ENCODE measurements at regions not wholly inside any gene's neighbourhood (a gene's known extent, or its start where the extent isn't known, plus 50 kb on each side); places are given as distances from the start of the nearest gene placed in this dataset.

DNA sequence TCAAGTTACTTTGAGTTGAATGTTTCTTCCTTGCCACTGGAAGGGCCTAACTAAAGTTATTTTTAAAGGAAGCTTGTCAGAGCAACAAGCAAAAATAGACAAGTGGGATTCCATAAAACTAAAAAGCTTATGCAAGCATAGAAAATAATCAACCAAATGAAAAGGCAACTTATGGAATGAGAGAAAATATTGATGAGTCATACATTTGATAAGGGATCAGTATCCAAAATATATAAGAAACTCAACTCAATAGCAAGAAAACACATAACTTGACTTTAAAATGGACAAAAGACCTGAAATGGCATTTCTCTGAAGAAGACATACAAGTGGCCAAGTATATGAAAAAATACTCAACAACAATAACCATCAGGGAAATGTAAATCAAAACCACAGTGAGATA is 264.5 kb upstream of the UBASH3B start:
- Histone ChIP-seq H3K27ac (ENCODE audit: low read depth, low read length) (no peak overlapping the region), H3K4me1 (ENCODE audit: control insufficient read depth in 3 of 3, insufficient read depth in 3 of 3, low read length in 3 of 3) (peaks cover 0 to 5% (median 0%) of the 10 kb centered on the region in 3 donors), H3K9ac (ENCODE audit: low read depth in 1 of 3, low read length in 3 of 3) (no peak overlapping the region), H3K27me3 (ENCODE audit: control insufficient read depth in 3 of 3, insufficient read depth in 3 of 3, low read length in 3 of 3) (no peaks in the 10 kb centered on the region), H3K4me3 (ENCODE audit: low read length in 3 of 3) (no peak overlapping the region), H3K36me3 (ENCODE audit: control insufficient read depth in 3 of 3, insufficient read depth in 3 of 3, low read length in 3 of 3) (no peaks in the 10 kb centered on the region), H3K9me3 (ENCODE audit: control insufficient read depth in 3 of 3, low read length in 3 of 3) (no peaks in the 10 kb centered on the region)

DNA sequence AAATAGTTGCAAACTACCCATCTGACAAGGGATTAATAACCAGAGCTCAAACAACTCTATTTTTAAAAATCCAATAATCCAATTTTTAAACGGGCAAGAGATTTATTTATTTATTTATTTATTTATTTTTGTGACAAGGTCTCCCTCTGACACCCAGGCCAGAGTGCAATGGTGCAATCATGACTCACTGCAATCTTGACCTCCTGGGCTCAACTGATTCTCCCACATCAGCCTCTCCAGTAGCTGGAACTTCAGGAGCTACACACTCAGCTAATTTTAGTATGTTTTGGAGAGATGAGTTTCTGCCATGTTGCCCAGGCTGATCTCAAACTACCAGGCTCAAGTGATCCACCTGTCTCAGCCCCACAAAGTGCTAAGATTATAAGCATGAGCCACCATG is 267.2 kb upstream of the BLID start:
- H3K4me3 ChIP-seq (ENCODE audit: low read length in 3 of 3), result no peak overlapping the region

DNA sequence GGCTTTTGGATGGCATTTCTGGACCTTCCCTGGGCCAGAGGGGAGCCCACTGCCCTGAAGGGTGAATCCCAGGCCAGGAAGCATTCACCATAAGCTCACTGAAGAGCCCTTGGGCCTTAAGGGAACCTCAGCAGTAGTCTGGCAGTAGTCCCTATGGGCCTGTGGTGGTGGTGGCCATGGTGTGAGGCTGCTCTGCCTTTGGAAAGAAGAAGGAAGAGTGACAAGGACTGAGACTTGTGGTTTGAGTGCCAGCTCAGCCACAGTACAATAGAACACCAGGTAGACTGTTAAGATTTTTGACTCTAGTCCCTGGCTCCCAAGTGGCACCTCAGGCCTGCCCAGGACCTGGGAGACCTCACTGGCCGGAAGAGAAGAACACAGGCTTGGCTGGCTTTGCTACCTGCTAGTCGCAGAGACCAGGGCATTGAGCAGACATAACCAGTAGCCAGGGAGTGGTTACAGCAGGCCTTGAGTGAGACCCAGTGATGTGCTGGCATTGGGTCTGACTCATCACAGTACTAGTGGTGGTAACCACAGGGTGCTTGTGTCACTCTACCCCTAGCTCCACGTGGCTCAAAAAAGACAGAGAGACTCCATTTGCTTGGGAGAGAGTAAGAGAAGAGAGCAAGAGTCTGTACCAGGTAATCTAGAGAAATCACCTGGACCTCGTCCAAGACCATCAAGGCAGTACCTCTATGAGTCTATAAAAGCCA is 259.8 kb upstream of the BLID start:
- Histone ChIP-seq H3K27ac (ENCODE audit: low read depth, low read length) (no peak overlapping the region), H3K9me3 (ENCODE audit: control insufficient read depth in 3 of 3, low read length in 3 of 3) (no peaks in the 10 kb centered on the region), H3K27me3 (ENCODE audit: control insufficient read depth in 3 of 3, insufficient read depth in 3 of 3, low read length in 3 of 3) (no peaks in the 10 kb centered on the region), H3K4me1 (ENCODE audit: control insufficient read depth in 3 of 3, insufficient read depth in 3 of 3, low read length in 3 of 3) (no peaks in the 10 kb centered on the region), H3K4me3 (ENCODE audit: low read length in 3 of 3) (no peak overlapping the region), H3K36me3 (ENCODE audit: control insufficient read depth in 3 of 3, insufficient read depth in 3 of 3, low read length in 3 of 3) (no peaks in the 10 kb centered on the region), H3K9ac (ENCODE audit: low read depth in 1 of 3, low read length in 3 of 3) (no peak overlapping the region)

More for the DNA sequence above, 267.2 kb upstream of the BLID start:
- no peaks in the 10 kb centered on the region for H3K27me3 ChIP-seq (ENCODE audit: control insufficient read depth in 3 of 3, insufficient read depth in 3 of 3, low read length in 3 of 3)
- H3K9ac ChIP-seq (ENCODE audit: low read depth in 1 of 3, low read length in 3 of 3), result no peak overlapping the region
- H3K9me3 ChIP-seq (ENCODE audit: control insufficient read depth in 3 of 3, low read length in 3 of 3), result no peaks in the 10 kb centered on the region
- H3K4me1 ChIP-seq (ENCODE audit: control insufficient read depth in 3 of 3, insufficient read depth in 3 of 3, low read length in 3 of 3), result no peaks in the 10 kb centered on the region
- H3K27ac ChIP-seq (ENCODE audit: low read depth, low read length), result no peak overlapping the region
- H3K36me3 ChIP-seq (ENCODE audit: control insufficient read depth in 3 of 3, insufficient read depth in 3 of 3, low read length in 3 of 3), result no peaks in the 10 kb centered on the region

DNA sequence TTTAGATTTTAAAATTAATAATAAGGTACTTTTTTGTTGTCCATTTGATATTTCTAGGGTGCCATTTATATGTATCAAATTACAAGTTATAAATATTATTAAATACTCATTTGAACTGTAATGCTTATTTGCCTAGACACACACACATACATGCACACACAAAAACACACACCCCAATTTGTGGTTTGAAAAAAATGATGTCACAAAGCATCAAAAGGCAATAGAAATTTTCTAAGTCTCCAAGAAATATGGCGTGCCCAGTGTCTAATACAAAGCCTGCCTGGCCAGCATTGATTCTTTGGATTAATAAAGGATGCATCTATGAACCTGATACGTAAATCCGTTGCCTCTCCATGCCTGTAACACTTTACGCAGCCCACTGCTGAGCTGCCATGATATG is 252.8 kb upstream of the BLID start:
- Histone ChIP-seq H3K9me3 (ENCODE audit: control insufficient read depth in 3 of 3, low read length in 3 of 3) (no peaks in the 10 kb centered on the region), H3K9ac (ENCODE audit: low read depth in 1 of 3, low read length in 3 of 3) (no peak overlapping the region), H3K4me3 (ENCODE audit: low read length in 3 of 3) (no peak overlapping the region), H3K36me3 (ENCODE audit: control insufficient read depth in 3 of 3, insufficient read depth in 3 of 3, low read length in 3 of 3) (no peaks in the 10 kb centered on the region), H3K27me3 (ENCODE audit: control insufficient read depth in 3 of 3, insufficient read depth in 3 of 3, low read length in 3 of 3) (no peaks in the 10 kb centered on the region), H3K4me1 (ENCODE audit: control insufficient read depth in 3 of 3, insufficient read depth in 3 of 3, low read length in 3 of 3) (peaks cover 9 to 11% (median 10%) of the 10 kb centered on the region in 3 donors), H3K27ac (ENCODE audit: low read depth, low read length) (no peak overlapping the region)

DNA sequence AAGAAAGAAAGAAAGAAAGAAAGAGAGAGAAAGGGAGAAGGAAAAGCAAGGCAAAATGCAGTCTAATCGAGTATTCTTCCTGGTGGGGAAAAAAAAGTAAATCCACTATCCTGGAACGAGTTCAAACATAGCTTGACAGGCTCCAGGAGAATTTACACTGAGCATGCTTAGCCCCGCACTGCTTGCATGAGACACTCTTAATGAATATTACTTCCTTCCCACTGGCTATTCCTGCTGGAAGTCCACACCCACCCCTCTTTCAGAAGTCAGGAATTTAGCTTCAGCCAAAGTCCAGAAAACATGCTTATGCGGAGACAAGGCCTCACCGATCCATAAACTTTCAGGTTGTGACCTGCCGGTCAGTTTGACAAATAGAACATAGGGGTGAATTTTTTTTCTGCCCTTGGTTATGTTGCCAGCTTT is 251.8 kb upstream of the BLID start:
- Histone ChIP-seq H3K27ac (ENCODE audit: low read depth, low read length) (no peak overlapping the region), H3K9ac (ENCODE audit: low read depth in 1 of 3, low read length in 3 of 3) (no peak overlapping the region), H3K27me3 (ENCODE audit: control insufficient read depth in 3 of 3, insufficient read depth in 3 of 3, low read length in 3 of 3) (no peaks in the 10 kb centered on the region), H3K4me3 (ENCODE audit: low read length in 3 of 3) (no peak overlapping the region), H3K4me1 (ENCODE audit: control insufficient read depth in 3 of 3, insufficient read depth in 3 of 3, low read length in 3 of 3) (peaks cover 9 to 11% (median 10%) of the 10 kb centered on the region in 3 donors), H3K36me3 (ENCODE audit: control insufficient read depth in 3 of 3, insufficient read depth in 3 of 3, low read length in 3 of 3) (no peaks in the 10 kb centered on the region), H3K9me3 (ENCODE audit: control insufficient read depth in 3 of 3, low read length in 3 of 3) (no peaks in the 10 kb centered on the region)

DNA sequence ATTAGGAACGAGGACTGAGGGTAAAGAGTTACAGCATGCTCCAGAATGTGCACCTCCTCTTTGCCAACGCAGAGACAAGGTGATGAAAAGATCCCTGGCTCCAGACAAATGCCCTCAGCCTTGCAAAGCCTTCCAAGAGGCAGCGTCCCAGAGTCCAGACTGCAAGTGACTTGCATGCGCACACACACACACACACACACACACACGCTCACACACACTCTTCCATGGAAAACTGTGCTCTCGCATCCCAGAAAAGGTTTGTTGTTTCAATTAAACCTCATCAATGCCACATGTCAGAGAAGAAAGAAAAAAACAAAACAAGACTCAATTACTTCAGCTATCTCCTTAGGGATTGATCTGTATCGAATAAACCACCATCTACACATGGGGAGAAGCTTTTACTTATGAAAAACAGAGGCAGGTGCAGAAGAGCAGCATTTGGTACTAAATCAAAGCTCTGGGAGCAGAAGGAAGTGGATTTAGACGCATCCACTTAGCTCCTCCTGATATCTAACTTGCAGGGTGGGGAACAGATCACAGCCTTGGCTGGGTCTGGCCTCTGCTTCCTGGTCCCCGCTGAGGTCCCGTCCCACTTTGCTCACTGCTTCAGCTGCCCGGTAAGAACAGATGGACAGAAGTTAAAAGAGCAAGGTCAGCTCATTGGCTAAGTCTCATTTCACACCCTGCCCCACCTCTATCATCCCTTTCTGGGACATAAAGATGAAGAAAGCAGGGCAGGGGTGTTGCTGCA is 249.8 kb upstream of the BLID start:
- no peaks in the 10 kb centered on the region for H3K27me3 ChIP-seq (ENCODE audit: control insufficient read depth in 3 of 3, insufficient read depth in 3 of 3, low read length in 3 of 3)
- H3K9me3 ChIP-seq (ENCODE audit: control insufficient read depth in 3 of 3, low read length in 3 of 3), result no peaks in the 10 kb centered on the region
- no peak overlapping the region for H3K27ac ChIP-seq (ENCODE audit: low read depth, low read length)
- H3K36me3 ChIP-seq (ENCODE audit: control insufficient read depth in 3 of 3, insufficient read depth in 3 of 3, low read length in 3 of 3), result no peaks in the 10 kb centered on the region
- H3K9ac ChIP-seq (ENCODE audit: low read depth in 1 of 3, low read length in 3 of 3), result peak overlapping the region in 1 of 3 donors; percentile 36
- peaks cover 9 to 11% (median 10%) of the 10 kb centered on the region in 3 donors for H3K4me1 ChIP-seq (ENCODE audit: control insufficient read depth in 3 of 3, insufficient read depth in 3 of 3, low read length in 3 of 3)
- peak overlapping the region in 1 of 3 donors; percentile 37 for H3K4me3 ChIP-seq (ENCODE audit: low read length in 3 of 3)

DNA sequence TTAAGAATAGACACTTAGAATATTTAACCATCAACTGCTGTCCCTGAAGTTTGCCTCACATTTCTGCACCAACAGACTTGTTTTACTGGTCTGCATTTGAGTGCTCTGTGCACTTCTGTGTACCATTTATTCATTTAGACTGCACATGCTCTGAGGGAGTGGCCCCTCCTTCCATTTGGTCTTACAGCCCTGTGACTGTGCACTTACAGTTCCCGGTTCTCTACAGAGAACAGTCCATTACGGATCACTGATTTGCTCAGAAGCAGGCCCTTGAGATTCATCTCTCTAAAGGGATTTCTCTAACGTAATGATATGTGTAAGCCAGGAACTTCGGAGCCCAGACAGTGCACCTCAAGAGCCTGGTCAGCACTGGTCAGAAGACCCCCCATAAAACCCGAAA is 247.3 kb upstream of the BLID start:
- no peaks in the 10 kb centered on the region for H3K36me3 ChIP-seq (ENCODE audit: control insufficient read depth in 3 of 3, insufficient read depth in 3 of 3, low read length in 3 of 3)
- H3K27me3 ChIP-seq (ENCODE audit: control insufficient read depth in 3 of 3, insufficient read depth in 3 of 3, low read length in 3 of 3), result no peaks in the 10 kb centered on the region
- peaks cover 9 to 11% (median 10%) of the 10 kb centered on the region in 3 donors for H3K4me1 ChIP-seq (ENCODE audit: control insufficient read depth in 3 of 3, insufficient read depth in 3 of 3, low read length in 3 of 3)
- H3K9me3 ChIP-seq (ENCODE audit: control insufficient read depth in 3 of 3, low read length in 3 of 3), result no peaks in the 10 kb centered on the region
- H3K9ac ChIP-seq (ENCODE audit: low read depth in 1 of 3, low read length in 3 of 3), result no peak overlapping the region
- no peak overlapping the region for H3K27ac ChIP-seq (ENCODE audit: low read depth, low read length)
- no peak overlapping the region for H3K4me3 ChIP-seq (ENCODE audit: low read length in 3 of 3)

DNA sequence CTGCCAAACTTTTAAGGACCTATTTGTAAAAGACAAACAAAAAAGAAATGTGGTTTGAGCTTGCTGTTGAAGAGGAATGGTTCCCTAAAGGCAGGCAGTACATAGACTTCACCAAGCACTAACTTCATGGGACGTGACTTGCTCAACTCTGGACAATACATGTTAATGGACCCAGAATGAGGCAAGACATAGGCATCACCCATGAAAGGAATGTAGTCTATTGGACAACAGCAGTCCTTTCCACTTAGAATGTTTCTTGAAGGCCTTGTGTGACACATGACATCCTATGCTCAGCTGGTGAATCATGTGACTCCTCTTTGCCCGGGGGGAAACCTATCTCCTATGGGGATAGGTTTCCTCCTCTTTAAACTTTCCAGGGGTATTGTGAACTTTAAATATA is 246.4 kb upstream of the BLID start:
- Histone ChIP-seq H3K27ac (ENCODE audit: low read depth, low read length) (no peak overlapping the region), H3K4me1 (ENCODE audit: control insufficient read depth in 3 of 3, insufficient read depth in 3 of 3, low read length in 3 of 3) (peaks cover 8 to 10% (median 9%) of the 10 kb centered on the region in 3 donors), H3K9ac (ENCODE audit: low read depth in 1 of 3, low read length in 3 of 3) (no peak overlapping the region), H3K9me3 (ENCODE audit: control insufficient read depth in 3 of 3, low read length in 3 of 3) (no peaks in the 10 kb centered on the region), H3K27me3 (ENCODE audit: control insufficient read depth in 3 of 3, insufficient read depth in 3 of 3, low read length in 3 of 3) (no peaks in the 10 kb centered on the region), H3K4me3 (ENCODE audit: low read length in 3 of 3) (no peak overlapping the region), H3K36me3 (ENCODE audit: control insufficient read depth in 3 of 3, insufficient read depth in 3 of 3, low read length in 3 of 3) (no peaks in the 10 kb centered on the region)

DNA sequence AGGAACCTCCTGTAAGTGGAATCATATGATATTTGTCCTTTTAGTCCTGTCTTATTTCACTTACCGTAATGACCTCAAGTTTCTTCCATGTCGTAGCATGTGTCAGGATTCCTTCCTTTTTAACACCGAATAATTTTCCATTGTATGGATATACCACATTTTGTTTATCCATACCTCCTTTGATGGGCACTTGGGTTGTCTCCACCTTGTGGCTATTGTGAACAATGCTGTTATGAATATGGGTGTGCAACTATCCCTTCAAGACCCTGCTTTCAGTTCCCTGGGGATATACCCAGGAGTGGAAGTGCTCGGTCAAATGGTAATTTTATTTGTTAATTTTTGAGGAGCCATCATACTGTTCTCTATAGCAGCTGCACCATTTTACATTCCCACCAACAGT is 244.9 kb upstream of the BLID start:
- Histone ChIP-seq H3K4me1 (ENCODE audit: control insufficient read depth in 3 of 3, insufficient read depth in 3 of 3, low read length in 3 of 3) (peaks cover 5 to 6% (median 5%) of the 10 kb centered on the region in 3 donors), H3K36me3 (ENCODE audit: control insufficient read depth in 3 of 3, insufficient read depth in 3 of 3, low read length in 3 of 3) (no peaks in the 10 kb centered on the region), H3K4me3 (ENCODE audit: low read length in 3 of 3) (no peak overlapping the region), H3K9ac (ENCODE audit: low read depth in 1 of 3, low read length in 3 of 3) (no peak overlapping the region), H3K27me3 (ENCODE audit: control insufficient read depth in 3 of 3, insufficient read depth in 3 of 3, low read length in 3 of 3) (no peaks in the 10 kb centered on the region), H3K27ac (ENCODE audit: low read depth, low read length) (no peak overlapping the region), H3K9me3 (ENCODE audit: control insufficient read depth in 3 of 3, low read length in 3 of 3) (no peaks in the 10 kb centered on the region)

DNA sequence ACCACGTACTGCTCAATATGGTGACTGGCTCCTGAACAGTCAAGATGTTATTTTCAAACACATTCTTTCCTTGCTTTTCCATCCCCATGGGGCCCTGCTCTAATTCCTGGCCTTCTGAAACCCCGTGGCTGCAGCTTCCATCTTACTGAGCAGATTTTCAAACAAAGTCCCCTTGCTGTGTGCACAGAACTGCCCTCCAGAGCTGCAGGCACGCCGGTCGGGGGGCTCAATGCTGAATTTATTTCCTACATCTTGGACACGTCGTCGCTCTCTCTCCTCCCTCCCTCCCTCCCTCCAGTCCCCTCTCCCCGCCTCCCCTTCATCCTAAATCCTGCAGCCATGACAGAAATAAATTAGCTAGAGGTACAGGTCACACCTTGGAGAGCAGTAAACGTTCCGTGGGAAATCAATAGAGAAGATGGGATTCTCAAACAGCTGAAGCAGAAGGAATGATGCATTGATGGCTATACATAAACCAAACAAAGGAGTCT is 243.1 kb upstream of the BLID start:
- Histone ChIP-seq H3K9ac (ENCODE audit: low read depth in 1 of 3, low read length in 3 of 3) (no peak overlapping the region), H3K36me3 (ENCODE audit: control insufficient read depth in 3 of 3, insufficient read depth in 3 of 3, low read length in 3 of 3) (no peaks in the 10 kb centered on the region), H3K9me3 (ENCODE audit: control insufficient read depth in 3 of 3, low read length in 3 of 3) (no peaks in the 10 kb centered on the region), H3K4me1 (ENCODE audit: control insufficient read depth in 3 of 3, insufficient read depth in 3 of 3, low read length in 3 of 3) (no peaks in the 10 kb centered on the region), H3K27ac (ENCODE audit: low read depth, low read length) (no peak overlapping the region), H3K4me3 (ENCODE audit: low read length in 3 of 3) (no peak overlapping the region), H3K27me3 (ENCODE audit: control insufficient read depth in 3 of 3, insufficient read depth in 3 of 3, low read length in 3 of 3) (no peaks in the 10 kb centered on the region)
